Lower lobe of right lung (tissue), 2 donors: ENCODE measurements at regions not wholly inside any gene's neighbourhood (a gene's known extent, or its start where the extent isn't known, plus 50 kb on each side); places are given as distances from the start of the nearest gene placed in this dataset.
"Not testable (repeated sequence)": the region's sequence is repeated elsewhere in the genome, so short reads cannot be mapped to it uniquely, and the experiment has no call there.

Experiments
- ATAC-seq, 2 donors: fragments of 200-7000 bp; cut with Tn5 transposase; one replicate each; pipeline ENCODE4 v1.9.1; 2020 to 2022; ENCODE audit warnings: mild to moderate bottlenecking in 2 of 2, moderate library complexity in 2 of 2
- DNase-seq: peaks from one replicate; pipeline ENCODE4 v3.0.0-alpha.2; 2020
- H3K27ac ChIP-seq: fragments of 200-600 bp; one replicate; pipeline ENCODE4 v1.8.0; 2022
- H3K27me3 ChIP-seq: fragments of 200-600 bp; one replicate; pipeline ENCODE4 v1.8.0; 2022; ENCODE audit warnings: low read depth
- H3K36me3 ChIP-seq: fragments of 200-600 bp; one replicate; pipeline ENCODE4 v1.8.0; 2022; ENCODE audit warnings: mild to moderate bottlenecking
- H3K4me1 ChIP-seq: fragments of 200-600 bp; one replicate; pipeline ENCODE4 v1.8.0; 2022
- H3K4me3 ChIP-seq: fragments of 200-600 bp; one replicate; pipeline ENCODE4 v1.8.0; 2022; ENCODE audit warnings: mild to moderate bottlenecking
- H3K9me3 ChIP-seq: fragments of 200-600 bp; one replicate; pipeline ENCODE4 v1.8.0; 2022
- CTCF ChIP-seq: fragments of 200-600 bp; IDR thresholded peaks from one replicate; pipeline ENCODE4 v1.8.0; 2022; ENCODE audit warnings: antibody characterized with exemption, mild to moderate bottlenecking
- intact Hi-C: fragments of 100-400 bp; cut with DNase I; formaldehyde crosslinking; loops from one replicate; pipeline ENCODE4 v1.11.0; 2022
- donor health status: DM: no; HTN: yes; CAD: no; lungs with severe emphysema.

- no peaks in the 10 kb centered on the region for H3K36me3 ChIP-seq
- no peaks in the 10 kb centered on the region for H3K4me1 ChIP-seq
- no peaks in the 10 kb centered on the region for H3K27me3 ChIP-seq
- no peak for DNase-seq
- no peak for ATAC-seq
- intact Hi-C loops, result no loop called here
- no peak overlapping the region for H3K4me3 ChIP-seq
- no peak overlapping the region for H3K27ac ChIP-seq
- no peak for TF ChIP-seq CTCF
- H3K9me3 ChIP-seq, result no peaks in the 10 kb centered on the region
These were observed 1341.7 kb downstream of the PLA2G4A start for GRCh38 chr1:188170411-188170810.

- no peaks in the 10 kb centered on the region for H3K36me3 ChIP-seq
- intact Hi-C loops, result no loop called here
These were observed 1342.2 kb downstream of the PLA2G4A start for GRCh38 chr1:188170935-188171334.

GRCh38 chr1:188182063-188182462, 1353.3 kb downstream of the PLA2G4A start:
- H3K9me3 ChIP-seq, DNase-seq, H3K4me1 ChIP-seq, H3K27ac ChIP-seq, intact Hi-C loops, ATAC-seq, H3K36me3 ChIP-seq, H3K27me3 ChIP-seq, H3K4me3 ChIP-seq: not testable (repeated sequence)

More at GRCh38 chr1:188170935-188171334, 1342.2 kb downstream of the PLA2G4A start:
- H3K4me3 ChIP-seq, result no peak overlapping the region
- H3K27ac ChIP-seq, result no peak overlapping the region
- no peak for ATAC-seq
- DNase-seq, result no peak
- TF ChIP-seq CTCF, result no peak
- H3K9me3 ChIP-seq, result no peaks in the 10 kb centered on the region
- no peaks in the 10 kb centered on the region for H3K27me3 ChIP-seq
- no peaks in the 10 kb centered on the region for H3K4me1 ChIP-seq

- DNase-seq (no peak), ATAC-seq (no peak)
- no peaks in the 10 kb centered on the region for H3K4me1 ChIP-seq
- intact Hi-C loops, result no loop called here
- H3K27ac ChIP-seq, result no peak overlapping the region
- no peaks in the 10 kb centered on the region for H3K27me3 ChIP-seq
- H3K36me3 ChIP-seq, result no peaks in the 10 kb centered on the region
- TF ChIP-seq CTCF, result no peak
- no peak overlapping the region for H3K4me3 ChIP-seq
- H3K9me3 ChIP-seq, result no peaks in the 10 kb centered on the region
These were observed 1359.6 kb downstream of the PLA2G4A start for GRCh38 chr1:188188317-188188716.

GRCh38 chr1:188194916-188195315, 1366.2 kb downstream of the PLA2G4A start:
- no peak overlapping the region for H3K4me3 ChIP-seq
- H3K36me3 ChIP-seq, result no peaks in the 10 kb centered on the region
- ATAC-seq (peak; percentile 81 to 95), DNase-seq (no peak)
- H3K27me3 ChIP-seq, result no peaks in the 10 kb centered on the region
- TF ChIP-seq CTCF, result no peak
- H3K4me1 ChIP-seq, result no peaks in the 10 kb centered on the region
- peaks cover 8% of the 10 kb centered on the region for H3K9me3 ChIP-seq
- intact Hi-C loops, result no loop called here
- no peak overlapping the region for H3K27ac ChIP-seq

GRCh38 chr1:188218289-188218688, 1389.5 kb downstream of the PLA2G4A start:
- ATAC-seq (no peak), DNase-seq (no peak)
- Histone ChIP-seq H3K9me3 (no peaks in the 10 kb centered on the region), H3K27ac (no peak overlapping the region), H3K27me3 (no peaks in the 10 kb centered on the region), H3K4me3 (no peak overlapping the region), H3K36me3 (no peaks in the 10 kb centered on the region), H3K4me1 (no peaks in the 10 kb centered on the region)
- intact Hi-C loops, result no loop called here
- no peak for TF ChIP-seq CTCF
